ENCODE measurements at regions not wholly inside any gene's neighbourhood (a gene's known extent, or its start where the extent isn't known, plus 50 kb on each side); places are given as distances from the start of the nearest gene placed in this dataset.

DNA sequence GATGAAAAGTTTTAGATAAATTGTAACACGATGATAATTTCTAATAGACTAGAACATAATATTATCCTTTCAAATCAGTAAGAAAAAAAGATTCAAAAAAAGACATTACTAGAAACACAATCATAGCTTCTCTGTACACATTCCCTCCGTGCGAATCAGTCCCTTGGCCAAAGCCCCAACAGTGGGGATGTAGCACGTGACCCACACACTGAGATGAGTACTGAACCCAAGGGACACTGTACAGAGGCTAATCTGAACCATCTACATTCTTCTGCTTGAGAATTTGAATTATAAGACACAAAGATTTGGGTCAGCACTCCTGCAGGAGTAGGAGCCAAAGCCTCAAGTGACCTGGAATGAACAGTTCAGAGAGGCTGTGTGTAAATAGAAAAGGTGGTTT is 353.7 kb downstream of the INSC start:
- no peaks in the 10 kb centered on the region for H3K79me2 ChIP-seq (ENCODE audit: insufficient read depth, low read length)
- H3K4me2 ChIP-seq (ENCODE audit: insufficient read depth, insufficient read length, low read length) = no peak overlapping the region
- H3K79me1 ChIP-seq (ENCODE audit: insufficient read depth, low read depth, low read length, poor library complexity, severe bottlenecking) = no peaks in the 10 kb centered on the region
- H4K8ac ChIP-seq (replicated peaks; ENCODE audit: insufficient read length, low read depth, low read length) = no peak overlapping the region
- WGBS (ENCODE audit: extremely low coverage, insufficient read length, low lambda C conversion rate) = no CpG with 5 or more reads among the region's 4 CpGs
- H2BK15ac ChIP-seq (ENCODE audit: low read depth, low read length) = no peak overlapping the region
- H3K23me2 ChIP-seq (ENCODE audit: insufficient read length, low read depth, low read length, poor library complexity, severe bottlenecking) = no peaks in the 10 kb centered on the region
- H3K14ac ChIP-seq (ENCODE audit: insufficient read depth, low read length) = no peak overlapping the region
- no peak for DNase-seq
- no peak overlapping the region for H3K56ac ChIP-seq (ENCODE audit: insufficient read length, low read depth, low read length)
- no peak overlapping the region for H3K18ac ChIP-seq (ENCODE audit: insufficient read length, low read depth, low read length)
- no peak overlapping the region for H3K4me3 Mint-ChIP-seq
- peaks cover 9% of the 10 kb centered on the region for H3K4me1 ChIP-seq (ENCODE audit: insufficient read depth, low read length)
- no peak overlapping the region for H2AK5ac ChIP-seq (ENCODE audit: insufficient read length, low read length)
- H3K27me3 Mint-ChIP-seq (ENCODE audit: low read depth) = peaks cover 2% of the 10 kb centered on the region
- no peaks in the 10 kb centered on the region for H3K36me3 Mint-ChIP-seq (ENCODE audit: insufficient read depth in 1 of 3, low read depth in 3 of 3)
- H3K27me3 ChIP-seq (ENCODE audit: insufficient read depth, low read length) = no peaks in the 10 kb centered on the region
- H2BK20ac ChIP-seq (ENCODE audit: low read depth, low read length, poor library complexity, severe bottlenecking) = no peak overlapping the region
- H3K9ac ChIP-seq (ENCODE audit: extremely low read depth, insufficient read length, low read length) = no peak overlapping the region
- no peaks in the 10 kb centered on the region for H4K20me1 ChIP-seq (ENCODE audit: control insufficient read depth, insufficient read depth, insufficient read length)
- no peaks in the 10 kb centered on the region for H3K9me3 ChIP-seq (ENCODE audit: control insufficient read depth, low read depth, low read length)
- H2AFZ ChIP-seq (ENCODE audit: low read length) = no peak overlapping the region
- no peak overlapping the region for H3K27ac ChIP-seq (ENCODE audit: insufficient read length, low read depth, low read length)
- H3K27ac Mint-ChIP-seq = no peak overlapping the region
- H3T11ph ChIP-seq (ENCODE audit: low read length) = no peak overlapping the region
- no peak overlapping the region for H4K5ac ChIP-seq (ENCODE audit: insufficient read length, low read depth, low read length)
- no peak overlapping the region for H2BK120ac ChIP-seq (ENCODE audit: low read depth, low read length, poor library complexity, severe bottlenecking)
- TF ChIP-seq, protein P1, sequence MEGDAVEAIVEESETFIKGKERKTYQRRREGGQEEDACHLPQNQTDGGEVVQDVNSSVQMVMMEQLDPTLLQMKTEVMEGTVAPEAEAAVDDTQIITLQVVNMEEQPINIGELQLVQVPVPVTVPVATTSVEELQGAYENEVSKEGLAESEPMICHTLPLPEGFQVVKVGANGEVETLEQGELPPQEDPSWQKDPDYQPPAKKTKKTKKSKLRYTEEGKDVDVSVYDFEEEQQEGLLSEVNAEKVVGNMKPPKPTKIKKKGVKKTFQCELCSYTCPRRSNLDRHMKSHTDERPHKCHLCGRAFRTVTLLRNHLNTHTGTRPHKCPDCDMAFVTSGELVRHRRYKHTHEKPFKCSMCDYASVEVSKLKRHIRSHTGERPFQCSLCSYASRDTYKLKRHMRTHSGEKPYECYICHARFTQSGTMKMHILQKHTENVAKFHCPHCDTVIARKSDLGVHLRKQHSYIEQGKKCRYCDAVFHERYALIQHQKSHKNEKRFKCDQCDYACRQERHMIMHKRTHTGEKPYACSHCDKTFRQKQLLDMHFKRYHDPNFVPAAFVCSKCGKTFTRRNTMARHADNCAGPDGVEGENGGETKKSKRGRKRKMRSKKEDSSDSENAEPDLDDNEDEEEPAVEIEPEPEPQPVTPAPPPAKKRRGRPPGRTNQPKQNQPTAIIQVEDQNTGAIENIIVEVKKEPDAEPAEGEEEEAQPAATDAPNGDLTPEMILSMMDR (conservative IDR thresholded peaks at IDR 0.05) = no peak
- H3K4me1 Mint-ChIP-seq = peaks cover 29 to 32% of the 10 kb centered on the region in 2 experiments
- no peaks in the 10 kb centered on the region for H3K9me3 Mint-ChIP-seq
- no peak overlapping the region for H2BK5ac ChIP-seq (ENCODE audit: insufficient read length, low read length)
- H2BK12ac ChIP-seq (ENCODE audit: insufficient read length, low read depth, low read length) = no peak overlapping the region
- H3K4ac ChIP-seq (ENCODE audit: low read depth, low read length) = no peak overlapping the region
- no peak overlapping the region for H4K91ac ChIP-seq (ENCODE audit: insufficient read length, low read depth, low read length)
- H3K23ac ChIP-seq (ENCODE audit: insufficient read length, low read depth, low read length) = no peak overlapping the region

All from H9 (cell line).